ENCODE measurements at regions not wholly inside any gene's neighbourhood (a gene's known extent, or its start where the extent isn't known, plus 50 kb on each side); places are given as distances from the start of the nearest gene placed in this dataset.

GRCh38 chr18:38368886-38369285 is 803.3 kb upstream of the CELF4 start:
- Histone ChIP-seq H3K27me3 (ENCODE audit: control insufficient read depth, insufficient read depth) (no peaks in the 10 kb centered on the region), H3K27ac (ENCODE audit: low read length) (no peak overlapping the region), H3K9me3 (ENCODE audit: control insufficient read depth, low read length) (no peaks in the 10 kb centered on the region), H3K4me1 (ENCODE audit: control insufficient read depth, insufficient read depth, low read length) (no peaks in the 10 kb centered on the region), H3K4me3 (ENCODE audit: low read length) (no peak overlapping the region)
- intact Hi-C loops (cut with DNase I): no loop called here
- DNase-seq (no peak), ATAC-seq (no peak)

GRCh38 chr18:38368246-38368645 is 802.6 kb upstream of the CELF4 start:
- DNase-seq (no peak), ATAC-seq (no peak)
- H3K4me1 ChIP-seq (ENCODE audit: control insufficient read depth, insufficient read depth, low read length): no peaks in the 10 kb centered on the region
- 97% methylated on average over 2 of the region's 2 CpGs for WGBS
- H3K4me3 ChIP-seq (ENCODE audit: low read length): no peak overlapping the region
- H3K27me3 ChIP-seq (ENCODE audit: control insufficient read depth, insufficient read depth): no peaks in the 10 kb centered on the region
- no peaks in the 10 kb centered on the region for H3K9me3 ChIP-seq (ENCODE audit: control insufficient read depth, low read length)
- intact Hi-C loops (cut with DNase I): no loop called here
- no peak overlapping the region for H3K27ac ChIP-seq (ENCODE audit: low read length)

GRCh38 chr18:38367473-38367872 is 801.9 kb upstream of the CELF4 start:
- Histone ChIP-seq H3K9me3 (ENCODE audit: control insufficient read depth, low read length) (no peaks in the 10 kb centered on the region), H3K27me3 (ENCODE audit: control insufficient read depth, insufficient read depth) (no peaks in the 10 kb centered on the region), H3K4me3 (ENCODE audit: low read length) (no peak overlapping the region), H3K27ac (ENCODE audit: low read length) (no peak overlapping the region), H3K4me1 (ENCODE audit: control insufficient read depth, insufficient read depth, low read length) (no peaks in the 10 kb centered on the region)
- intact Hi-C loops (cut with DNase I): no loop called here
- DNase-seq: no peak
- no peak for ATAC-seq
- WGBS: 65% methylated on average over 1 of the region's 1 CpG

GRCh38 chr18:38362286-38362792 is 796.7 kb upstream of the CELF4 start:
- no peak overlapping the region for H3K4me3 ChIP-seq (ENCODE audit: low read length)
- H3K27ac ChIP-seq (ENCODE audit: low read length): no peak overlapping the region
- H3K27me3 ChIP-seq (ENCODE audit: control insufficient read depth, insufficient read depth): no peaks in the 10 kb centered on the region
- ATAC-seq (no peak), DNase-seq (no peak)
- H3K9me3 ChIP-seq (ENCODE audit: control insufficient read depth, low read length): no peaks in the 10 kb centered on the region
- 85% methylated on average over 2 of the region's 2 CpGs for WGBS
- H3K4me1 ChIP-seq (ENCODE audit: control insufficient read depth, insufficient read depth, low read length): no peaks in the 10 kb centered on the region
- intact Hi-C loops (cut with DNase I): no loop called here

- Histone ChIP-seq H3K27ac (ENCODE audit: low read length) (no peak overlapping the region), H3K27me3 (ENCODE audit: control insufficient read depth, insufficient read depth) (no peaks in the 10 kb centered on the region), H3K4me1 (ENCODE audit: control insufficient read depth, insufficient read depth, low read length) (no peaks in the 10 kb centered on the region), H3K9me3 (ENCODE audit: control insufficient read depth, low read length) (no peaks in the 10 kb centered on the region), H3K4me3 (ENCODE audit: low read length) (no peak overlapping the region)
- no peak for DNase-seq
- ATAC-seq: no peak
- 63% methylated on average over 11 of the region's 11 CpGs for WGBS
- intact Hi-C loops (cut with DNase I): no loop called here
These were observed 793.4 kb upstream of the CELF4 start for GRCh38 chr18:38358805-38359657.

GRCh38 chr18:38353149-38353548 is 787.6 kb upstream of the CELF4 start:
- intact Hi-C loops (cut with DNase I): no loop called here
- no peaks in the 10 kb centered on the region for H3K27me3 ChIP-seq (ENCODE audit: control insufficient read depth, insufficient read depth)

GRCh38 chr18:38350141-38350540 is 784.5 kb upstream of the CELF4 start:
- DNase-seq (no peak), ATAC-seq (no peak)
- Histone ChIP-seq H3K4me3 (ENCODE audit: low read length) (no peak overlapping the region), H3K4me1 (ENCODE audit: control insufficient read depth, insufficient read depth, low read length) (no peaks in the 10 kb centered on the region), H3K9me3 (ENCODE audit: control insufficient read depth, low read length) (no peaks in the 10 kb centered on the region), H3K27ac (ENCODE audit: low read length) (no peak overlapping the region), H3K27me3 (ENCODE audit: control insufficient read depth, insufficient read depth) (no peaks in the 10 kb centered on the region)
- WGBS: 89% methylated on average over 2 of the region's 2 CpGs
- intact Hi-C loops (cut with DNase I): no loop called here

More at GRCh38 chr18:38353149-38353548, 787.6 kb upstream of the CELF4 start:
- Histone ChIP-seq H3K9me3 (ENCODE audit: control insufficient read depth, low read length) (no peaks in the 10 kb centered on the region), H3K4me1 (ENCODE audit: control insufficient read depth, insufficient read depth, low read length) (no peaks in the 10 kb centered on the region), H3K27ac (ENCODE audit: low read length) (no peak overlapping the region), H3K4me3 (ENCODE audit: low read length) (no peak overlapping the region)
- DNase-seq: no peak
- ATAC-seq: no peak

GRCh38 chr18:38330573-38330972 is 765.0 kb upstream of the CELF4 start:
- WGBS: 85% methylated on average over 3 of the region's 3 CpGs
- Histone ChIP-seq H3K4me1 (ENCODE audit: control insufficient read depth, insufficient read depth, low read length) (no peaks in the 10 kb centered on the region), H3K27me3 (ENCODE audit: control insufficient read depth, insufficient read depth) (no peaks in the 10 kb centered on the region), H3K27ac (ENCODE audit: low read length) (no peak overlapping the region), H3K4me3 (ENCODE audit: low read length) (no peak overlapping the region), H3K9me3 (ENCODE audit: control insufficient read depth, low read length) (no peaks in the 10 kb centered on the region)
- no peak for ATAC-seq
- no peak for DNase-seq
- intact Hi-C loops (cut with DNase I): no loop called here

GRCh38 chr18:38329145-38329544 is 763.5 kb upstream of the CELF4 start:
- Histone ChIP-seq H3K9me3 (ENCODE audit: control insufficient read depth, low read length) (no peaks in the 10 kb centered on the region), H3K27ac (ENCODE audit: low read length) (no peak overlapping the region), H3K4me1 (ENCODE audit: control insufficient read depth, insufficient read depth, low read length) (no peaks in the 10 kb centered on the region), H3K4me3 (ENCODE audit: low read length) (no peak overlapping the region), H3K27me3 (ENCODE audit: control insufficient read depth, insufficient read depth) (no peaks in the 10 kb centered on the region)
- no peak for ATAC-seq
- no peak for DNase-seq
- intact Hi-C loops (cut with DNase I): no loop called here

GRCh38 chr18:38322206-38322605 is 756.6 kb upstream of the CELF4 start:
- Histone ChIP-seq H3K27me3 (ENCODE audit: control insufficient read depth, insufficient read depth) (no peaks in the 10 kb centered on the region), H3K9me3 (ENCODE audit: control insufficient read depth, low read length) (no peaks in the 10 kb centered on the region), H3K4me1 (ENCODE audit: control insufficient read depth, insufficient read depth, low read length) (no peaks in the 10 kb centered on the region), H3K27ac (ENCODE audit: low read length) (no peak overlapping the region), H3K4me3 (ENCODE audit: low read length) (no peak overlapping the region)
- WGBS: 38% methylated on average over 1 of the region's 1 CpG
- ATAC-seq (no peak), DNase-seq (no peak)
- intact Hi-C loops (cut with DNase I): no loop called here

GRCh38 chr18:38321262-38321661 is 755.7 kb upstream of the CELF4 start:
- no peak for DNase-seq
- Histone ChIP-seq H3K9me3 (ENCODE audit: control insufficient read depth, low read length) (no peaks in the 10 kb centered on the region), H3K27ac (ENCODE audit: low read length) (no peak overlapping the region), H3K4me1 (ENCODE audit: control insufficient read depth, insufficient read depth, low read length) (no peaks in the 10 kb centered on the region), H3K4me3 (ENCODE audit: low read length) (no peak overlapping the region), H3K27me3 (ENCODE audit: control insufficient read depth, insufficient read depth) (no peaks in the 10 kb centered on the region)
- ATAC-seq: no peak
- 42% methylated on average over 3 of the region's 3 CpGs for WGBS
- intact Hi-C loops (cut with DNase I): no loop called here

GRCh38 chr18:38318416-38318815 is 752.8 kb upstream of the CELF4 start:
- intact Hi-C loops (cut with DNase I): no loop called here
- ATAC-seq: no peak
- Histone ChIP-seq H3K27me3 (ENCODE audit: control insufficient read depth, insufficient read depth) (no peaks in the 10 kb centered on the region), H3K4me1 (ENCODE audit: control insufficient read depth, insufficient read depth, low read length) (no peaks in the 10 kb centered on the region), H3K9me3 (ENCODE audit: control insufficient read depth, low read length) (no peaks in the 10 kb centered on the region), H3K4me3 (ENCODE audit: low read length) (no peak overlapping the region), H3K27ac (ENCODE audit: low read length) (no peak overlapping the region)
- no peak for DNase-seq
